Right ventricle myocardium superior (tissue), 1 donor: ENCODE measurements at regions not wholly inside any gene's neighbourhood (a gene's known extent, or its start where the extent isn't known, plus 50 kb on each side); places are given as distances from the start of the nearest gene placed in this dataset.
"Not testable (repeated sequence)": the region's sequence is repeated elsewhere in the genome, so short reads cannot be mapped to it uniquely, and the experiment has no call there.

Source experiments
- ATAC-seq: fragments of 200-7000 bp; cut with Tn5 transposase; one replicate; pipeline ENCODE4 v1.9.1; 2020; ENCODE audit warnings: mild to moderate bottlenecking; ENCODE audit not compliant: poor library complexity
- DNase-seq: peaks from one replicate; pipeline ENCODE4 v3.0.0-alpha.2; 2020
- intact Hi-C: fragments of 100-400 bp; cut with DNase I; formaldehyde crosslinking; loops from one replicate; pipeline ENCODE4 v1.11.2; 2022
- donor health status: DM: no; HTN: yes; CAD: no; lungs with severe emphysema.

DNA sequence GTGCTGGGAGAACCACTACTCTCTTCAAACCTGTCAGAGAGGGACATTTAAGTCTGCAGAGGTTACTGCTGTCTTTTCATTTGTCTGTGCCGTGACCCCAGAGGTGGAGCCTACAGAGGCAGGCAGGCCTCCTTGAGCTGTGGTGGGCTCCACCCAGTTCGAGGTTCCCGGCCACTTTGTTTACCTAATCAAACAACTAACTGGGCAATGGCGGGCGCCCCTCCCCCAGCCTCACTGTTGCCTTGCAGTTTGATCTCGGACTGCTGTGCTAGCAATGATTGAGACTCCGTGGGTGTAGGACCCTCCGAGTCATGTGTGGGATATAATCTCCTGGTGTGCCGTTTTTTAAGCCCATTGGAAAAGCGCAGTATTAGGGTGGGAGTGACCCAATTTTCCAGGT, 69.0 kb upstream of the KLHL4 start:
- DNase-seq, ATAC-seq, intact Hi-C loops: not testable (repeated sequence)

DNA sequence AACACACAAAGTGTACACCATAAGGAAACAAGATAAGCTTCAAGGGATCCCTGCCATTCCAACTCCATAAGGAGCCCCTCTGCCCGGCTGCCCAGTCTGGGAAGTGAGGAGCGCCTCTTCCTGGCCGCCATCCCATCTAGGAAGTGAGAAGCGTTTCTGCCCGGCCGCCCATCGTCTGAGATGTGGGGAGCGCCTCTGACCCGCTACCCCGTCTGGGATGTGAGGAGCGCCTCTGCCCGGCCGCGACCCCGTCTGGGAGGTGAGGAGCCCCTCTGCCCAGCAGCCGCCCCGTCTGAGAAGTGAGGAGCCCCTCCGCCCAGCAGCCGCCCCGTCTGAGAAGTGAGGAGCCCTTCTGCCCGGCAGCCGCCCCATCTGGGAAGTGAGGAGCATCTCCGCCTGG, 51.8 kb upstream of the KLHL4 start:
- ATAC-seq, DNase-seq, intact Hi-C loops: not testable (repeated sequence)
